Naive thymus-derived CD4-positive, alpha-beta T cell (primary cell): ENCODE measurements at regions not wholly inside any gene's neighbourhood (a gene's known extent, or its start where the extent isn't known, plus 50 kb on each side); places are given as distances from the start of the nearest gene placed in this dataset.
"Not testable (repeated sequence)": the region's sequence is repeated elsewhere in the genome, so short reads cannot be mapped to it uniquely, and the experiment has no call there.

Experiments used
- ATAC-seq: fragments of 150-1000 bp; cut with Tn5 transposase; 2 replicates; pipeline ENCODE4 v1.10.0; 2021; ENCODE audit warnings: mild to moderate bottlenecking, moderate library complexity
- CTCF ChIA-PET: fragments of 350-600 bp; sonication (Branson Sonifier 250); formaldehyde crosslinking; loops from one replicate; lab custom pipeline; 2021; ENCODE audit warnings: antibody characterized with exemption; lab: Charles Lee
- POLR2A ChIA-PET: fragments of 350-600 bp; sonication (Branson Sonifier 250); formaldehyde crosslinking; loops from one replicate; lab custom pipeline; 2021; ENCODE audit warnings: antibody characterized with exemption, inconsistent platforms; lab: Charles Lee
- DNase-seq, 9 donors: peaks; one replicate each; pipeline versions ENCODE4 v3.0.0 to v3.0.0-alpha.2; 2020 to 2022; ENCODE audit warnings: mixed read lengths in 1 of 9
- H3K27ac ChIP-seq: one replicate; pipeline ENCODE4 v1.7.0; 2013; ENCODE audit warnings: mild to moderate bottlenecking, low read depth, low read length, moderate library complexity
- H3K27me3 ChIP-seq, 2 donors: one replicate each; pipeline ENCODE4 v1.7.0; 2013; ENCODE audit warnings: low read length in 2 of 2, mild to moderate bottlenecking in 2 of 2, moderate library complexity in 2 of 2; ENCODE audit not compliant: control insufficient read depth in 2 of 2, insufficient read depth in 2 of 2
- H3K36me3 ChIP-seq, 3 experiments: 1 replicate in 2 of 3; 2 replicates in 1 of 3; pipeline ENCODE4 v1.7.0; 2013; ENCODE audit warnings: low read length in 3 of 3, mild to moderate bottlenecking in 3 of 3, moderate library complexity in 1 of 3; ENCODE audit not compliant: insufficient read depth in 3 of 3, control insufficient read depth in 2 of 3
- H3K4me1 ChIP-seq, 2 donors: one replicate each; pipeline ENCODE4 v1.7.0; 2013; ENCODE audit warnings: low read length in 2 of 2, mild to moderate bottlenecking in 2 of 2, moderate library complexity in 1 of 2; ENCODE audit not compliant: control insufficient read depth in 2 of 2, insufficient read depth in 2 of 2
- H3K4me3 ChIP-seq: 2 replicates; pipeline ENCODE4 v1.7.0; 2013; ENCODE audit warnings: mild to moderate bottlenecking, low read length
- H3K9me3 ChIP-seq, 3 experiments: 1 replicate in 2 of 3; 2 replicates in 1 of 3; pipeline ENCODE4 v1.7.0; 2013; ENCODE audit warnings: low read length in 3 of 3; ENCODE audit not compliant: control insufficient read depth in 2 of 3
- H3K27ac Mint-ChIP-seq, 9 donors: one replicate each; pipeline ENCODE4 v1.8.0; 2020 to 2022; ENCODE audit warnings: mixed read lengths in 9 of 9, mild to moderate bottlenecking in 8 of 9, moderate library complexity in 5 of 9, inconsistent platforms in 2 of 9
- H3K27me3 Mint-ChIP-seq, 5 donors: one replicate each; pipeline ENCODE4 v1.8.0; 2021 to 2022; ENCODE audit warnings: mixed read lengths in 5 of 5, mild to moderate bottlenecking in 1 of 5
- H3K36me3 Mint-ChIP-seq, 5 donors: one replicate each; pipeline ENCODE4 v1.8.0; 2020 to 2022; ENCODE audit warnings: mixed read lengths in 5 of 5, mild to moderate bottlenecking in 3 of 5, inconsistent platforms in 1 of 5
- H3K4me1 Mint-ChIP-seq, 7 donors: one replicate each; pipeline ENCODE4 v1.8.0; 2020 to 2022; ENCODE audit warnings: mixed read lengths in 7 of 7, mild to moderate bottlenecking in 3 of 7, inconsistent platforms in 1 of 7
- H3K4me3 Mint-ChIP-seq, 10 donors: one replicate each; pipeline ENCODE4 v1.8.0; 2020 to 2022; ENCODE audit warnings: mild to moderate bottlenecking in 10 of 10, mixed read lengths in 10 of 10, moderate library complexity in 6 of 10, inconsistent platforms in 2 of 10
- H3K9me3 Mint-ChIP-seq, 11 donors: one replicate each; pipeline ENCODE4 v1.8.0; 2020 to 2022; ENCODE audit warnings: mixed read lengths in 11 of 11, mild to moderate bottlenecking in 4 of 11, inconsistent platforms in 1 of 11, moderate library complexity in 1 of 11
- intact Hi-C, 2 donors: fragments of 100-400 bp; cut with micrococcal nuclease; formaldehyde crosslinking; loops; one replicate each; pipeline ENCODE4 v1.15.1; 2023

DNA sequence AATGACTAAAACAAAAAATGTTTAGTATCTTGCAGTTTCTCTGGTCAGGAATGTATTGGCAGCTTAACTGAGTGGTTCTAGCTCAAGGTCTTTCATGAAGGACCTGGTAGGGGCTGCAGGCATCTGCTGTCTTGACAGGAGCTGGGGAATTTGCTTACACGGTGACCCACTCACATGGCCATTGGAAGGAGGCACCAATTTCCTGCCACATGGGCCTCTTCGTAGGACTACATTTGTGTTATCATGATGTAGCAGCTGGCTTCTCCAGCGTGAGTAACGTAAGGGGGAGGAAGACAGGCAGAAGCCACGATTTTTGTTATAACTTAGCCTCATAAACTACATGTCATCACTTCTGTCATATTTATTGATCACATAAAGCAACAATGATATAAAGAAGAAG is 376.3 kb downstream of the AMY1C start:
- intact Hi-C loops, result no loop called here
- Histone ChIP-seq H3K4me1 (no peaks in the 10 kb centered on the region), H3K4me3 (no peak overlapping the region), H3K36me3 (no peaks in the 10 kb centered on the region), H3K27me3 (no peaks in the 10 kb centered on the region), H3K27ac (no peak overlapping the region), H3K9me3 (peaks cover 0 to 3% (median 0%) of the 10 kb centered on the region in 3 experiments)
- no peaks in the 10 kb centered on the region for H3K36me3 Mint-ChIP-seq
- H3K4me1 Mint-ChIP-seq, result no peaks in the 10 kb centered on the region
- ATAC-seq (no peak), DNase-seq (no peak)
- peaks cover 0 to 14% (median 1%) of the 10 kb centered on the region in 11 donors for H3K9me3 Mint-ChIP-seq
- H3K27me3 Mint-ChIP-seq, result no peaks in the 10 kb centered on the region
- no peak overlapping the region for H3K27ac Mint-ChIP-seq
- ChIA-PET POLR2A (no interaction called here), CTCF (no interaction called here)
- H3K4me3 Mint-ChIP-seq, result no peak overlapping the region

DNA sequence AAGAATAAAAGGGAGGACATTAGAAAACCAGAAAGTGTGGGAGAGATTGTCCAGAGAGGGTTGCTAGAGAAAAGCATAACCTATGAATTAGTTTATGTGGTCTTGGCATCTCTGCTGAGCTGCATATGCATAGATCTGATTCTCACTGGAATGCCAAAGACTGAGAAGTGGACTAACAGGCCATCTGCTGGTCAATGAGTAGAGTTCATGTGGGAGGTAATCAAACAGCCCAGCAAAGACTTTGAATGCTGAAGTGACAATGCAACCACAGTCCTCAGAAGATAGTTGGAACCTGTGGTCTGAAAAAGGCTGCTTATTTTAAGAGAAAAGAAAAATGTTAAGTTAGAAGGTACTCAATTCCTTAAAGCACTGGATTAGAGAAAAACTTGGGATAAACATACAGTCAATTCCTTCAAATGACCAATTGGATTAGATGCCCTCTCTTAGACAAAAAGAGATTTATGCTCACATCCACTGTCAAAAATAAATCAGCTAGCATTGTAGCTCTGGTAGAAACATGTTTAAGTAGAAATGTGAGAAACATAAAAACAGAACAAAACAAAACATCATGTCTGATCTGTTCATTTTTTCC is 382.8 kb downstream of the AMY1C start:
- Mint-ChIP-seq H3K27me3 (peaks cover 0 to 4% (median 0%) of the 10 kb centered on the region in 5 donors), H3K36me3 (no peaks in the 10 kb centered on the region), H3K9me3 (peaks cover 2 to 21% (median 10%) of the 10 kb centered on the region in 11 donors), H3K4me1 (no peaks in the 10 kb centered on the region), H3K27ac (no peak overlapping the region), H3K4me3 (no peak overlapping the region)
- Histone ChIP-seq H3K27ac (no peak overlapping the region), H3K4me3 (no peak overlapping the region), H3K36me3 (no peaks in the 10 kb centered on the region), H3K27me3 (no peaks in the 10 kb centered on the region), H3K9me3 (no peaks in the 10 kb centered on the region), H3K4me1 (no peaks in the 10 kb centered on the region)
- DNase-seq, result no peak
- POLR2A ChIA-PET, result no interaction called here
- CTCF ChIA-PET, result no interaction called here
- ATAC-seq, result no peak
- intact Hi-C loops, result no loop called here

DNA sequence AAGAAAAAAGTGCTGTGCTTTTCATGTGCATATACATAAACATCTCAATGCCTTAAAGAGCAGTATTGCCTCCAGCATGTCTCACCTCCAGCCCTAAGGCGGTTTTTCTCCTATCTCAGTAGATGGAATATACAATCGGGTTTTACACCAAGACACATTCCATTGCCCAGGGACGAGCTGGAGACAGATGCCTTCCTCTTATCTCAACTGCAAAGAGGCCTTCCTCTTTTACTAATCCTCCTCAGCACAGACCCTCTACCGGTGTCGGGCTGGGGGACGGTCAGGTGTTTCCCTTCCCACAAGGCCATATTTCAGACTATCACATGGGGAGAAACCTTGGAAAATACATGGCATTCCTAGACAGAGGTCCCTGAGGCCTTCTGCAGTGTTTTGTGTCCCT is 385.3 kb downstream of the AMY1C start:
- H3K27me3 Mint-ChIP-seq, H3K4me3 Mint-ChIP-seq, H3K36me3 Mint-ChIP-seq, intact Hi-C loops, H3K27ac Mint-ChIP-seq, ATAC-seq, H3K27me3 ChIP-seq, H3K27ac ChIP-seq, CTCF ChIA-PET, H3K9me3 ChIP-seq, POLR2A ChIA-PET, H3K4me3 ChIP-seq, H3K4me1 Mint-ChIP-seq, H3K36me3 ChIP-seq, DNase-seq, H3K4me1 ChIP-seq: not testable (repeated sequence)
- H3K9me3 Mint-ChIP-seq, result peaks cover 0 to 25% (median 12%) of the 10 kb centered on the region in 11 donors

GRCh38 chr1:104136621-104137020 is 386.9 kb downstream of the AMY1C start:
- Histone ChIP-seq H3K9me3 (no peaks in the 10 kb centered on the region), H3K4me1 (no peaks in the 10 kb centered on the region), H3K27ac (no peak overlapping the region), H3K36me3 (no peaks in the 10 kb centered on the region), H3K27me3 (no peaks in the 10 kb centered on the region), H3K4me3 (no peak overlapping the region)
- Mint-ChIP-seq H3K27ac (peak overlapping the region in 1 of 9 donors; percentile 65), H3K27me3 (peaks cover 0 to under 1% (median 0%) of the 10 kb centered on the region in 5 donors), H3K9me3 (peaks cover 0 to 25% (median 12%) of the 10 kb centered on the region in 11 donors), H3K4me3 (no peak overlapping the region), H3K36me3 (no peaks in the 10 kb centered on the region), H3K4me1 (no peaks in the 10 kb centered on the region)
- intact Hi-C loops, result no loop called here
- ATAC-seq (no peak), DNase-seq (no peak)
- CTCF ChIA-PET, result no interaction called here
- POLR2A ChIA-PET, result no interaction called here

DNA sequence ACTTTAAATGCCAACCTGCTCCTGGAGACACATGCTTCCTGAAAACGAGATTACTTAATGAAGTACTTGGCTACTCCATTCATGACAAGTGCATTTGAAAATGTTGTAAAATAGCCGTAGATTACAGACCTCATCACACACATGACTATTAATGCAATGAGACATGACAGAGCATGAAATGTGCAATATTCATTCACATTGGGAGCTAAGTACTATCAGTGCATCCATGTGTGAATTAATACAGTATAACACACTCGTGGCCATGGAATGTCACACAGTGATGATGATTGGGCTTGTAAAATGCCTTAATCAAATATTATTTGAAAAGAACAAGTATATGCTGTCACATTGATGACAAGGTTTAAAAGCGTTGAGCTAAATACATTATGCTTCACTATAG is 407.0 kb downstream of the AMY1C start:
- Histone ChIP-seq H3K27me3 (no peaks in the 10 kb centered on the region), H3K36me3 (no peaks in the 10 kb centered on the region), H3K9me3 (peaks cover 0 to 5% (median 0%) of the 10 kb centered on the region in 3 experiments), H3K27ac (no peak overlapping the region), H3K4me3 (no peak overlapping the region), H3K4me1 (no peaks in the 10 kb centered on the region)
- ATAC-seq (no peak), DNase-seq (no peak)
- H3K4me3 Mint-ChIP-seq, result no peak overlapping the region
- no peaks in the 10 kb centered on the region for H3K27me3 Mint-ChIP-seq
- ChIA-PET CTCF (no interaction called here), POLR2A (no interaction called here)
- no peaks in the 10 kb centered on the region for H3K4me1 Mint-ChIP-seq
- H3K27ac Mint-ChIP-seq, result no peak overlapping the region
- intact Hi-C loops, result no loop called here
- H3K36me3 Mint-ChIP-seq, result peaks cover 0 to 12% (median 0%) of the 10 kb centered on the region in 5 donors
- H3K9me3 Mint-ChIP-seq, result peaks cover 2 to 38% (median 8%) of the 10 kb centered on the region in 11 donors

DNA sequence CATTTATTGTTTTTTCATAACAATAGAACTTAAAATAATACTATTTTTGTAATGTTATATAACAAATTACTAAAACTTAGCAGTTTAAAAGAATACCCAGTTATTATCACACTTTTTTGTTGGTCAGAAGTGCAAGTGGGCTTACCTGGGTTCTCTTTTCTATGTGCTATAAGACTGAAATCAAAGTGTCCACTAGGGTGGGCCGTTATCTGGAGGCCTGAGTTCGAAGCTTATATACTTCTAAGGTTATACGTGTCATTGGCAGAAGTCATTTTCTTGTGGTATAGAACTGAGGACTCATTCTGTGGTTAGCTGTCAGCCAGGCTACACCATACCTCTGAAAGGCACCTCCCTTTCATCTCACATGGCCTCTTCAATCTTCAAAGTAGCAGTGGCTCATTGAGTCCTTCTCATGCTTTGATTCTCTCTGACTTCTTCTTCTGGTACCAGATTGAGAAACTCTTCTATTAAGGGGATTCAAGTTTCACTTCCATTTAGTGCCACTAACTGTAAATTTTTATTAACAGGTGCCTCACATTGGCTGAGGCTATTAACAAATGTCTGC is 414.3 kb downstream of the AMY1C start:
- no peak overlapping the region for H3K4me3 ChIP-seq
- H3K36me3 ChIP-seq, result no peaks in the 10 kb centered on the region
- Mint-ChIP-seq H3K27ac (no peak overlapping the region), H3K4me3 (no peak overlapping the region), H3K36me3 (no peaks in the 10 kb centered on the region), H3K4me1 (no peaks in the 10 kb centered on the region), H3K9me3 (peaks cover 0 to 21% (median 6%) of the 10 kb centered on the region in 11 donors), H3K27me3 (no peaks in the 10 kb centered on the region)
- no peak for DNase-seq
- ATAC-seq, result no peak
- no peaks in the 10 kb centered on the region for H3K9me3 ChIP-seq
- ChIA-PET POLR2A (no interaction called here), CTCF (no interaction called here)
- no peaks in the 10 kb centered on the region for H3K27me3 ChIP-seq
- H3K27ac ChIP-seq, result no peak overlapping the region
- intact Hi-C loops, result no loop called here
- H3K4me1 ChIP-seq, result no peaks in the 10 kb centered on the region

DNA sequence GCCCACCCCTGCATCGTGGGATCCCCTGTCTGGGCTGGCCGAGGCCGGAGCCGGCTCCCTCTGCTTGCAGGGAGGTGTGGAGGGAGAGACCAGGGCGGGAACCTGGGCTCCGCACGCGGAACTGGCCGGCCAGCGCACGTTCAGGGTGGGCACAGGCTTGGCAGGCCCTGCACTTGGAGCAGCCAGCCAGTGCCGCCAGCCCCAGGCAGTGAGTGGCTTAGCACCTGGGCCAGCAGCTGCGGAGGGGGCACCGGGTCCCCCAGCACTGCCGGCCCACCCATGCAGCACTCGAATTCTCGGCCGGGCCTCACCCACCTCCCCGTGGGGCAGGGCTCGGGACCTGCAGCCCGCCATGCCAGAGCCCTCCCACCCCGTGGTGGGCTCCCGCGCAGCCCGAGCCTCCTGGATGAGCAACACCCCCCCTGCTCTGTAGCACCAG is 422.6 kb downstream of the AMY1C start:
- Histone ChIP-seq H3K27ac (no peak overlapping the region), H3K4me1 (no peaks in the 10 kb centered on the region), H3K9me3 (no peaks in the 10 kb centered on the region), H3K27me3 (no peaks in the 10 kb centered on the region), H3K4me3 (no peak overlapping the region), H3K36me3 (no peaks in the 10 kb centered on the region)
- no peak for DNase-seq
- ChIA-PET POLR2A (no interaction called here), CTCF (no interaction called here)
- Mint-ChIP-seq H3K4me1 (no peaks in the 10 kb centered on the region), H3K9me3 (peaks cover 3 to 23% (median 10%) of the 10 kb centered on the region in 11 donors), H3K27ac (no peak overlapping the region), H3K36me3 (no peaks in the 10 kb centered on the region), H3K27me3 (no peaks in the 10 kb centered on the region), H3K4me3 (no peak overlapping the region)
- intact Hi-C loops, result no loop called here
- ATAC-seq, result no peak
